Vagina (tissue), 2 donors: ENCODE measurements at regions not wholly inside any gene's neighbourhood (a gene's known extent, or its start where the extent isn't known, plus 50 kb on each side); places are given as distances from the start of the nearest gene placed in this dataset.

Experiments
- DNase-seq, 2 donors: peaks; one replicate each; pipeline ENCODE4 v3.0.0-alpha.2; 2017; ENCODE audit errors: extremely low spot score in 2 of 2
- H3K27ac ChIP-seq: fragments of 200-600 bp; sonication (generic); one replicate; pipeline ENCODE4 v1.5.1; 2019
- H3K27me3 ChIP-seq: fragments of 200-600 bp; sonication (generic); one replicate; pipeline ENCODE4 v1.5.1; 2019
- H3K36me3 ChIP-seq, 2 donors: fragments of 200-600 bp; sonication (generic); one replicate each; pipeline ENCODE4 v1.5.1; 2017 to 2019
- H3K4me1 ChIP-seq: fragments of 200-600 bp; sonication (generic); one replicate; pipeline ENCODE4 v1.5.1; 2019
- H3K4me3 ChIP-seq, 2 donors: fragments of 200-600 bp; sonication (generic); 1 replicate in 1 of 2; 2 replicates in 1 of 2; pipeline ENCODE4 v1.5.1; 2016 to 2019
- H3K9me3 ChIP-seq: fragments of 200-600 bp; sonication (generic); one replicate; pipeline ENCODE4 v1.5.1; 2019
- POLR2A ChIP-seq, 2 donors: fragments of 450-650 bp; IDR thresholded peaks; one replicate each; pipeline ENCODE4 v1.6.1; 2017; ENCODE audit warnings: antibody characterized with exemption in 2 of 2, mild to moderate bottlenecking in 2 of 2, moderate library complexity in 2 of 2
- POLR2AphosphoS5 ChIP-seq, 2 donors: sonication (generic); formaldehyde crosslinking; IDR thresholded peaks; one replicate each; pipeline ENCODE4 v1.9.0; 2017; ENCODE audit warnings: antibody characterized with exemption in 2 of 2, mild to moderate bottlenecking in 2 of 2, low read depth in 1 of 2; ENCODE audit not compliant: insufficient read depth in 1 of 2
- intact Hi-C: fragments of 100-400 bp; cut with DNase I; formaldehyde crosslinking; loops from one replicate; pipeline ENCODE4 v1.15.1; 2023
- TF ChIP-seq, protein P1 (sequence below), 3 experiments: fragments of 450-650 bp in 2 of 3; fragments of 200-600 bp in 1 of 3; sonication (generic) in 1 of 3; IDR thresholded peaks; one replicate each; pipeline ENCODE4 v1.5.1; 2017 to 2019; ENCODE audit warnings: antibody characterized with exemption in 3 of 3, mild to moderate bottlenecking in 2 of 3, moderate library complexity in 2 of 3

DNA sequence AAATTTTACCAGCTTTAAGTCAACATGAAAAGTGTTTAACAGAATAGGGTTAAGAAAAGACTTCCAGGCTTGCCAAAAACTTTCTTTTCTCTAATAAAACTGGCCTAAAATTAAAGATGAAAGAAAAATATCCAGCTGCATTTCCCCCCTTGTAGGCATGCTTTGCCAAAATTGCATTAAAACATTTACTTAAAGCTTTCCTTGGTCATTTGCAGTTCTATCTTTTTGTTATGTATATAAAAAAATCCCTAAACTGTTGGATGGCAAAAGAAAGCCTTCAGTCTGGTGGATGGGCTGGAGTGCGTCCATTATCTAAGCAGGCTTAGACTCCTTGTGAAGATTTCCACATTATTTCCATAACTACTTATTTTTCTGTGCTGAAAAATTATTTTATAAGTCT, 105.4 kb upstream of the DSEL start:
- Histone ChIP-seq H3K36me3 (no peaks in the 10 kb centered on the region), H3K4me1 (no peaks in the 10 kb centered on the region), H3K4me3 (no peak overlapping the region), H3K9me3 (no peaks in the 10 kb centered on the region), H3K27ac (no peak overlapping the region), H3K27me3 (no peaks in the 10 kb centered on the region)
- intact Hi-C loops = no loop called here
- TF ChIP-seq POLR2A (IDR thresholded peaks at IDR 0.05) = no peak
- TF ChIP-seq POLR2AphosphoS5 (IDR thresholded peaks at IDR 0.05; ENCODE audit: insufficient read depth in 1 of 2, low read depth in 1 of 2) = no peak
- TF ChIP-seq, protein P1, sequence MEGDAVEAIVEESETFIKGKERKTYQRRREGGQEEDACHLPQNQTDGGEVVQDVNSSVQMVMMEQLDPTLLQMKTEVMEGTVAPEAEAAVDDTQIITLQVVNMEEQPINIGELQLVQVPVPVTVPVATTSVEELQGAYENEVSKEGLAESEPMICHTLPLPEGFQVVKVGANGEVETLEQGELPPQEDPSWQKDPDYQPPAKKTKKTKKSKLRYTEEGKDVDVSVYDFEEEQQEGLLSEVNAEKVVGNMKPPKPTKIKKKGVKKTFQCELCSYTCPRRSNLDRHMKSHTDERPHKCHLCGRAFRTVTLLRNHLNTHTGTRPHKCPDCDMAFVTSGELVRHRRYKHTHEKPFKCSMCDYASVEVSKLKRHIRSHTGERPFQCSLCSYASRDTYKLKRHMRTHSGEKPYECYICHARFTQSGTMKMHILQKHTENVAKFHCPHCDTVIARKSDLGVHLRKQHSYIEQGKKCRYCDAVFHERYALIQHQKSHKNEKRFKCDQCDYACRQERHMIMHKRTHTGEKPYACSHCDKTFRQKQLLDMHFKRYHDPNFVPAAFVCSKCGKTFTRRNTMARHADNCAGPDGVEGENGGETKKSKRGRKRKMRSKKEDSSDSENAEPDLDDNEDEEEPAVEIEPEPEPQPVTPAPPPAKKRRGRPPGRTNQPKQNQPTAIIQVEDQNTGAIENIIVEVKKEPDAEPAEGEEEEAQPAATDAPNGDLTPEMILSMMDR (IDR thresholded peaks at IDR 0.05) = no peak
- DNase-seq = no peak

DNA sequence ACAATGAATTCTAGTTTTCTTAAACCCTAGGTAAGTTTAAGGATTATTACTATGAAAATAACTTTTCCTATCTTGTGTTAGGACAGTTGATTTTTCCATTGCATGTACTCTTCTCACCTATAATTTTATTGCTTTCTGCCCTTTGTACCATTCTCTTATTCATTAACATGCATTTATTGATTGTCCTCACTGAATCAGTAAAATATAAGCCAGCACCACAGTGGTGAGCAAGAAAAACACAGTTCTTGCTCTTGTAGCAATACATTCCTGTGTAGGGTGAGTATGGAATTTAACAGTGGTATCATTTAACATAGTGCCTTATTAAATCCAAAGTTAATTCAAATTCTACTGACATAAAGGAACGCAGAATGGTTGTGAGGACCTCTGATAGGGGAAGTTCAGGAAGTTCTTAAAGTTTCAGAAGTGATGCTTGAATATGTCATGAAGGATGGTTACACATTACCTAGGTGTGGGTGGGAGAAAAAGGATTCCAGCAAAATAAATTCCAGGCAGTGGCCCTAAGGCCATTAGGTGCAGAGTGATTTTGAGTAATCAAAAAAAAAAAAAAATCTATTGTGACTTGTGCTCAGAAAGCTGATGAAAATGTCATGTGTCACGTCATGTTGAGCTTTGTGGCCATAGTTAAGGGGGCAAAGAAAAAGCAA, 104.7 kb upstream of the DSEL start:
- no peak for TF ChIP-seq POLR2A (IDR thresholded peaks at IDR 0.05)
- no peak for TF ChIP-seq POLR2AphosphoS5 (IDR thresholded peaks at IDR 0.05; ENCODE audit: insufficient read depth in 1 of 2, low read depth in 1 of 2)
- TF ChIP-seq, protein P1 (IDR thresholded peaks at IDR 0.05) = no peak
- no peaks in the 10 kb centered on the region for H3K36me3 ChIP-seq
- no peaks in the 10 kb centered on the region for H3K27me3 ChIP-seq
- intact Hi-C loops = no loop called here
- no peak overlapping the region for H3K4me3 ChIP-seq
- no peaks in the 10 kb centered on the region for H3K9me3 ChIP-seq
- no peaks in the 10 kb centered on the region for H3K4me1 ChIP-seq
- H3K27ac ChIP-seq = no peak overlapping the region
- DNase-seq = no peak

DNA sequence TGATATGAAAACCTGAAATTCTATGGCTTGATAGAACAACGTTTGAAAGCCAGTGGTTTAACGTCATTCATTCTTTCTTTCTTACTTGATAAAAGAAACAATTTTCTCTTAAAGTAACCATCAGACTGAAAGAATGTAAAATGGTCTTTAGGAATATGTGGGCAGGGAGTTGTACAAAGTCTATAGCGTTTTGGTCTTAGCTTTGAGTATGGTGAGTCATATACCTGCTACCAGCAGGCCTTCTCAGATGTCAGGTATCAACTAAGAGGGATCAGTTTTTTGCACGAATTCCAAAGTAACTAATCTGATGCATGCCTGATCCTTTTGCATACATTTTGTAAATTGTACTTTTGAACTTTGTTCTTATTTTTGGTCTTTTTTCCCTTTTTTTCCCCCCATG, 101.5 kb upstream of the DSEL start:
- H3K9me3 ChIP-seq = no peaks in the 10 kb centered on the region
- DNase-seq = no peak
- H3K27ac ChIP-seq = no peak overlapping the region
- no peak overlapping the region for H3K4me3 ChIP-seq
- H3K27me3 ChIP-seq = no peaks in the 10 kb centered on the region
- intact Hi-C loops = no loop called here
- no peaks in the 10 kb centered on the region for H3K36me3 ChIP-seq
- TF ChIP-seq POLR2AphosphoS5 (IDR thresholded peaks at IDR 0.05; ENCODE audit: insufficient read depth in 1 of 2, low read depth in 1 of 2) = no peak
- TF ChIP-seq POLR2A (IDR thresholded peaks at IDR 0.05) = no peak
- TF ChIP-seq, protein P1 (IDR thresholded peaks at IDR 0.05) = no peak
- no peaks in the 10 kb centered on the region for H3K4me1 ChIP-seq

DNA sequence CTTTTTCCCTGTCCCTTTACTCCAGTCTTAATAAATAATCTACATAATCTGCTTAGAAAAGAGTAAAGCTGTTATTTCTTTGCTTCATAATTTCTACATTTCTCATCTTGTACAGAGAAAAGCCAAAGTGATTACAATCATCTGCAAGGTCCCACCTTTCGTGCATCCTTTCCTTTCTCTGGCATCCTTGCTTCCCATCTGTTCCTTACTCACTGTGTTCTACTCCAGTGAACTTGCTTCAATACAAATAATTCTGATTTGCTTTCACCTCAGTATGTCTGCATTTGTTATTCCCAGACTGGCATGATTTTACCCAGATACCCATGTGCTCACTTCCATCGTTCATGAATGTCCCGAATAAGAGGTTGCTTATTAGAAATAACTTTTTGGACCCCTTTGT, 99.4 kb upstream of the DSEL start:
- no peak for DNase-seq
- H3K4me1 ChIP-seq = no peaks in the 10 kb centered on the region
- H3K36me3 ChIP-seq = no peaks in the 10 kb centered on the region
- H3K4me3 ChIP-seq = no peak overlapping the region
- TF ChIP-seq, protein P1 (IDR thresholded peaks at IDR 0.05) = no peak
- TF ChIP-seq POLR2AphosphoS5 (IDR thresholded peaks at IDR 0.05; ENCODE audit: insufficient read depth in 1 of 2, low read depth in 1 of 2) (no peak), POLR2A (IDR thresholded peaks at IDR 0.05) (no peak)
- H3K27ac ChIP-seq = no peak overlapping the region
- H3K9me3 ChIP-seq = no peaks in the 10 kb centered on the region
- H3K27me3 ChIP-seq = no peaks in the 10 kb centered on the region
- intact Hi-C loops = no loop called here

DNA sequence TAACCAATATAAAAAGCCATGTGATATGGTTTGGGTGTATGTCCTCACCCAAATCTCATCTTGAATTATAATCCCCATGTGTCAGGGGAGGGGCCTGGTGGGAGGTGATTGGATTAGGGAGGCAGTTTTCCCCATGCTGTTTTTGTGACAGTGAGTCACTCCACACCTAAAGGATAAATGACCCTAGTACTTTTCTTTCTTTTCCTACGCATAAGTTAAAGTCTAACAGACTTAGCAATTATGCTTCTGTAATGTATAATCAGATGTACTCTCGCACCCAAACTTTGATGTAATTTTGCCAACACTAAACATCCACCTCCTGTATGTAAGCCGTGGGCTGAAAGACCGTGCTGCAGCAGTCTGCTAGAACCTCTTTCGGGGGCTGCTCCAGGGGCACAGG, 97.2 kb upstream of the DSEL start:
- Histone ChIP-seq H3K27ac (no peak overlapping the region), H3K27me3 (no peaks in the 10 kb centered on the region), H3K4me1 (no peaks in the 10 kb centered on the region), H3K36me3 (no peaks in the 10 kb centered on the region), H3K9me3 (no peaks in the 10 kb centered on the region), H3K4me3 (no peak overlapping the region)
- intact Hi-C loops = no loop called here
- no peak for TF ChIP-seq POLR2A (IDR thresholded peaks at IDR 0.05)
- TF ChIP-seq, protein P1 (IDR thresholded peaks at IDR 0.05) = no peak
- no peak for TF ChIP-seq POLR2AphosphoS5 (IDR thresholded peaks at IDR 0.05; ENCODE audit: insufficient read depth in 1 of 2, low read depth in 1 of 2)
- DNase-seq = no peak
